HG03354 (cell line): ENCODE measurements at regions not wholly inside any gene's neighbourhood (a gene's known extent, or its start where the extent isn't known, plus 50 kb on each side); places are given as distances from the start of the nearest gene placed in this dataset.
"Not testable (repeated sequence)": the region's sequence is repeated elsewhere in the genome, so short reads cannot be mapped to it uniquely, and the experiment has no call there.

Source experiments
- ATAC-seq: cut with Tn5 transposase; IDR thresholded peaks from one replicate; pipeline ENCODE4 v1.9.1; 2021; ENCODE audit warnings: mild to moderate bottlenecking; ENCODE audit not compliant: unreplicated experiment, poor library complexity, severe bottlenecking

DNA sequence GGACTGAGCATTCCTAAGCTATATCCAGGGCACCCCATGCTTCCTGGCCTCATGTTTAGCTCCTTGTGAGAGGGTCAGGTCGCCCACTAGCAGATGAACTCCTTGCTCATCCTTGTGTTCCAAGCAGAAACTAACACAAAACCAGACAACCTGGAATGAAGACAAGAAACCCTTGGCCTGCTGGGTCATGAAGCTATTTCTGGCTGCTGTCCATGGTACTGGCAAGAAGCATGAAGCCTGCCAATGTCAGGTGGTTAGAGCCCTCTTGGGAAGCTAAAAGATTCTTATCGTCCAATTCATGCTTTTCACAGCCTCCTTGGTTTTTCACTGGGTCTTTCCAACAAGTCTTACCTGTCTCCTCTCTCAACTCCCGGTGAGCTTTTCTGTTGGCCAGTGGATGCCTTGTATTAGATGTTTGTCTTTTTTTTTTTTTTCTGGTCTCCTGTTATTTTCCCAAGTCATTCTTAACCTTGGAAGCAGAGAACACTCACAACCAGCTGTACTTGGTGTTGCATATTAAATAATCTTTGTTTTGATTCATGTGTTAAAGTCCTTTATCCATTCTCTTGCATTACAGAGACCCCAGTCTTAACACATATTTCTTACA lies 180.3 kb downstream of the ANKRD60 start:
- no peak for ATAC-seq

DNA sequence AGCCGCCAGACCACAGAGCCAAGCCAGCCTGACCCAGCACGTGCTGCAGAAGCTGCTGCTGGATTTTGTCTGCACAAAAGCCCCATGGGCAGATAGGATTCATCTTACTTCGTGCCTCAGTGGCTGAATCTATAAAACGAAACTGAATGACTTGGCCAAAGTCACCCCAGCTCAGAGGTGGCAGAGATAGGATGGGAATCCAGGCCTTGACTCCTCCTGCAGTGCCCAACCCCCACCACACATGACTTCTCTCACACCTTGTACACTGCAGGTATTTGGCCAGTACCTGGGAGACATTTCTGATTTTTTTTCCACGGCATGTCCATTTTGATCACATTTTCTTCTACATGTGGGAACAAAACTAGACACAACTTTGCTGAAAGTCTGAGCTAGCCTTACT lies 182.1 kb downstream of the ANKRD60 start:
- ATAC-seq = no peak

DNA sequence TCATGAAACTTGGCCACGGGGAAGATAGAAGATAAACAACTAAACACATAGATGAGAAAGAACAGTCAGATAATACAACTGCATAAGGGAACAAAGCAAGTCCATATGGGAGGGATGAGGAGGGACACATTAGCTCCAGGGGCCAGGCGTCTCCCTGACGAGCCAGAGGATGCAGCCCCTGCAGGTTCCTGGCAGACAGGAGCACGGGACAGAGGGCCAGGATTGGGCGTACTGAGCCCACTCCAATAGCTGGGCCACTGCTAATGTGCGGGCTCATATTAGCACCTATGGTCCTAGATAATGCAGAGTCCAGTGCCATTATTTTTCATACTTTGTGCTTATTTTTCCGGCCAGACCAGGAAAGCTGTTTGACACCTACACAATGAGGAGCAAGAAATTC lies 182.9 kb downstream of the ANKRD60 start:
- no peak for ATAC-seq

DNA sequence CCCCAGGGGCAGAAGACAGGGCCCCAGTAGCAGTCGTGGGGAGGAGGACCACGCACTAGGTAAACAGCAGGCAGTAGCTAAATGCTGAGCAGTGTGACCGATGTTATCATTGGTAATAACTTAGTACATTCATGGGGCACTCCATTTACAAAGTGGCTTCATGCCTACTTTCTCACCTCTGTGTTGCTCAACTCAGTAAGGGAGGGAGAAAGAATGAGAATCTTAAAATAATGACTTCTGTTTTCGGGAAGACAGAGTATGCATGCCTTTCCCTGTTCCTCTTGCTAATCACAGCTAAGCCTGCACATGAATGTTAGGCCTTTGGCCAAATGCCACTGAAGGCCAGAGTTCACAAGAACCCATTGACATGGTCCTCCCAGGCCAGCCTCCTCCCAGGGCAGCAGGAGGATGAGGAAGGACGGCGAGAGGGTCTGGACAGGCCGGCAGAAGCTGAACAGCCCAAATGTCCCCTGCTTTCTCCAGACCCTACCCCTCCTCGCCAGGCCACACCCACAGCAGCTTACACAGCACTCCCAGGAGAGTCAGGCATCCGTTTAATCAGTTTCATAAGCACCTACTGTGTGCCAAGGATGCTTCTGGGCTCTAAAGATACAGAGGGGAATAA lies 183.4 kb downstream of the ANKRD60 start:
- no peak for ATAC-seq

DNA sequence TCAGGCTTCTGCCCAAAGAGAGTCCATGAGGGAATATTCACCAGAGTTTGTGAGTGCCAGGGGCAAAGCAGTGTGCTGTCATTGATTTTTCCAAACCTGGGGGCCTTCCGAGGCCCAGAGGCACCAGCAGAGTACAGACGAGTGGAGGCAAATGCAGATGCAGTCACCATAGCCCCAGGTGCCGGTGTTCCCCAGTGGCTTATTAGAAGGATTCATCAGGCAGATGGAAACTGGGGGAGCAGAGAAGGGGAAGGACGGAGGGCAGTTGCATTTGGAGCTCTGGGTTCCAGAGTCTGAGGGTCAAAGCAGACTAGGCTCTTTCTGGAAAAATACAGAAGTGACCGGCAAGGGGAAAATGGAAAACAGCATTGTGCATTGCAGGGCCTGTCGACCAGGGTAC lies 184.2 kb downstream of the ANKRD60 start:
- no peak for ATAC-seq

DNA sequence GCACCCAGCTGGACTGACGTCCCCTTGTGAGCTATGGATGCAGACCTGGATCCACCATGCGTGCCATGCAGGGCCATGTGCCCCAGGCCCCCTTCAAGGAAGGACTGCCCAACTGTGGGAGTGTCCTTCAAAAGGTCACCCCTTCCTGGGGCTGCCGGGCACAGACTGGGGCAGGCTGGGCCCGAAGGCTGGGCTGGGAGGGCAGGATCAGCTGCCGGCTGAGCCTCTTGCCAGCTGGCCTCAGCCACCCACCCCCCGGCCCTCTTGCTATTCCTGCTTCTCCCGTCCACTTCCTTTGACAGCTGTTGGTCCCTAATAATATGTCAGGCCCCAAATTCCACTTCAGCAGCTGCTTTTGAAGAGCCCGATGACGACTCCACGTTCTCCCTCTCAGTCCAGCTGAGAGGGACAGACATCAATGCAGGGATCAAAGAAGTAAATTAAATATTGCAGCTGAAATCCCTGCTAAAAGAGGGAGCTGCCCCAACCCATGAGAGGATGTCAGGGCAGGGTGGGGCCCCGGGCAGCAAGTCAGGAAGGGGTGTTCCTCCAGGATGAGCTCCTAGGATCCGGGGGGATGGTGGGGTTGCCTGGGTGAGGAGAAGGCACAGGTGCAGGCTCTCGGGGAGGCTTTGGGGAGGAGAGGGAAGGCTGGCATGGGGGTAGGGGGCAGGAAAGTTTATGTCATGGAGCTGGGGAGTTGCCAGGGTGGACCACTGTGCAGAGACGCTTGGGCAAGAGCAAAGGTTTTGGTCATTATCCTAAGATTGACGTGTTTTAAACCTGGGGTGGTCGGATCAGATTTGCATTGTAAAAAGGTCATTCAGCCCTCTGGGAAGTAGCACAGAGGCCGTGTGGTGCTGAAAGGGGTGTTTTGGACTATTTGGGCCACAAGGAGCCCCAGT lies 185.0 kb downstream of the ANKRD60 start:
- no peak for ATAC-seq

DNA sequence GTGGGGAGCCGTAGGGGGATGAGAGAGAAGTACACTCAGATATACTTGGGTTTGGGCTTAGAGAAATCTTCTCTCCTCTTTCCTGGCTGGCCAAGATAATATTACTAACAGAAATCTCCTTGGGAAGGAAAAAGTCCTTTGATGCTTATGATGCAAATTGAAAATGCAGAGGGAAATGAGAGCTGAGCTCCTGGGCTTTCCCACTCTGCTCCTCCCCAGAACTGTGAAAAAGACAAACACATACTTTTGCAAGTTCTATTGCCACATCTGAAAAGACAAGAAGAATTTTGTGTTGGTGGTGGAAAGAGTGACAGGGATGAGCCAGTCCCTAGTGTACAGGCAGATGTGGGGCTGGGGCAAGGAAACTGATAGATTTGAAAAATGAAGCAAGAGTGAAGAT lies 185.9 kb downstream of the ANKRD60 start:
- ATAC-seq = no peak

DNA sequence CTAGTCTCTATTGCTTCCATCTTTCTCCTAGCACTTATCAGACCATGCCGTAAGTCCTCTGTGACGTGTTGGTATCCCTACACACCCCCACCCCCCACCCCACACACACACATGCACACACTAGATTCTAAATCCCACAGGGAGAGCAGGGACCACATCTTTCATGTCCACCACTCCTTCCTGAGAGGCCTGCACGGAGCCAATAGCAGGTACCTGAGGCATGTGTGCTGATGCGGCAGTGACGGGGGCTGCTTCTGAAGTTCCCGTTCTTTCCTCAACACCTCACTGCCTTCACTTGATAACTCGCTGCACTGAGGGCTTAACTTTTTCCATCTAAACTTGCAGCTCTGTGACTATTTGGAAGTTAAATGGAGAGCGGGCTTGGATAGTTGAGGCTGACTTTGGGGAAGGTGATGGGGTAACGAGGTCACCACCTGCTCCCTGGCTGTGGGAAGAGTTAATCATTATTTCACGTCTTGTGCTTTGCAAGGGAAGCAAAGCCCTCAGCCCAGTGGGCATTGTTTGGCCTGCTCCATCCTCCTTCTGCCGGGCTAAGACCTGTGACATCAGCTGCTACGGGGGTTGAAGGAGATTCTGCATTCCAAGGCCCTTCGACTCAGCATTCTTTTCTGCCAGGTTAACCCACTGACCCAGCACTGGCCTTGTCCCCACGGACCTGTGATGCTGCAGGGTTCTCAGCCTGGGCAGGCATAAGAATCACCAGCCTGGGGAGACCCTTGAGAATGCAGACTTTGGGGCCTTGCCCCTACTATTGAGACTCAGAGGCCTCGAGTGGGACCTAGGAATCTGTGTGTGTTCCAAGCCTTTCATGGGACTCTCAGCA lies 187.8 kb downstream of the ANKRD60 start:
- ATAC-seq = no peak

DNA sequence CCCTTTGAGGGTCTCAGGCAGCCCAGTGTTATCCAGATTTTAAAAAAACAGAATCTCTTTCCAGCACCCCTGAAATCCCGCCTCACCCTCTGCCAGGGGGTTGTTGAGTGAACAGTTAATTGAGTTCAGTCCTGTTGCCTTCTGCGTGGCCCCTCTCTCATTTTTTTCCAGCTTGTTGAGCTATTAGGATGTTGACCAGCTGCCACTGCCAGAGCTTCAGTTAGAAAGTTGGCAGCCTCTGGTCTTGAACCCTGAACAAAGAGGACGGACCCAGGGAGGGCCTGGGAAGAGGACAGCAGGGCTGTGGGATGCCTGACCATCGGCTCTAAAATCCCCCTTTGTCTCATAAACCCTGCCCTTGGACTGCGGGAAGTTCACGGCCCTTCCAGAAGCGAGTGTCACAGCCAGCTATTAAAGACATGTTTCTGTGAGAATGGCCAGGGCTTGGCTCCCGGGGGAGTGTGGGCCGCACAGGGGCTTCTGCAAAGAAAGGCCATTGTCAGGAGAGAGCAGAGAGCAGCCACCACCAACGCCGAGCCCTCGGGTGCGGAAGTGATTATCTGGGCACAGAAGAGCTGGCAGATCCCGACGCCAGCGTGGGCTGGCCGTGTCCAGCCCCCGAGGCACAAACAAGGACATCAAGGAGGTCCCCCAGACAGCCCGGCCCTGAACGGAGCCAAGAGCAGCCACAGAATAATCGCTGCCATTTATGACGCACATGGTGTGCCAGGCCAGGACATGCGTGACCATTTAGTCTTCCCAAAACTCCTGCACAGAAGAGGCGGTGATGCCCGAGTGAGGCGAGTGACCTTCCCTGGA lies 189.0 kb downstream of the ANKRD60 start:
- no peak for ATAC-seq

DNA sequence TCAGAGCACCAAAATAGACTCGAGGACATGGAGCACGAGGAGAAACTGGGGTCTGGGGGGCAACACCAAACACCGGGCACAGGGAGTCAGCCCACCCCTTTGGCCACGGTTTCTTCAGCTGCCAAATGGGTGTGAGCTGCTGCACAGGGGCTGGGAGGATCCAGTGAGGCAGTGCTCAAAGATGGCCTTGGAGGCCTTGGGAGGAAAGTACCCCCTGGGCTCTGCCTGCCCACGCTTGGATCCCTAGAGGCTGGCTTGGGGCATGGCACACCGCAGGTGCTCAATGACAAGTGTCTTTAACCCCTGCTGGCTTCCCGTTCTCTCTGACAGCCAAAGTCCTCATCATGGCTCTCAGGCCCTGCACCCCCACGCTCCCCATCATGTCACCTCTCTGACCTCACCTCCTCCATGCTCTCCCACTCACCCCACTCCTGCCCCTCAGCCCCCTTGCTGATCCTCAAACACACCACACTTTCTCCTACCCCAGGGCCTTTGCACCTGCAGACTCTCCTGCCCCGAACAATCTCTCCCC lies 190.3 kb downstream of the ANKRD60 start:
- ATAC-seq = no peak

DNA sequence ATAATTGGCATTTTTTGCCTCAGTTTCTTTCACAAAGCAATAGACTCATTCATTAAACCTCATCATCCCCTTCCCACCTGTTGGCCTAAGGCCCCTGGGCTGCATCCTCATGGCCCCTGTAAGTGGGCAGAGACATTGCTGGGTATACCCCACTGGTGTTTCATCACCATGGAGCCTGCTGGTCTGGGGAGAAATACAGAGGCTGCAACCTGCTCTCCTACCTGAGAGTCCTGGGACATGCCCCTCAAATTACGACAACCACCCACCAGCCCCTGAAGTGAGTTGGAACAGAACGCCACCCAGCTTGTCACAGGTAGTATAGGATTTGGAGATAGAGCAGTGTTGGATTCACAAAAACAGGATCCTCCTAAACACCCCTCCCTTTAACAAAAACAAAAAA lies 190.8 kb downstream of the ANKRD60 start:
- ATAC-seq = no peak

DNA sequence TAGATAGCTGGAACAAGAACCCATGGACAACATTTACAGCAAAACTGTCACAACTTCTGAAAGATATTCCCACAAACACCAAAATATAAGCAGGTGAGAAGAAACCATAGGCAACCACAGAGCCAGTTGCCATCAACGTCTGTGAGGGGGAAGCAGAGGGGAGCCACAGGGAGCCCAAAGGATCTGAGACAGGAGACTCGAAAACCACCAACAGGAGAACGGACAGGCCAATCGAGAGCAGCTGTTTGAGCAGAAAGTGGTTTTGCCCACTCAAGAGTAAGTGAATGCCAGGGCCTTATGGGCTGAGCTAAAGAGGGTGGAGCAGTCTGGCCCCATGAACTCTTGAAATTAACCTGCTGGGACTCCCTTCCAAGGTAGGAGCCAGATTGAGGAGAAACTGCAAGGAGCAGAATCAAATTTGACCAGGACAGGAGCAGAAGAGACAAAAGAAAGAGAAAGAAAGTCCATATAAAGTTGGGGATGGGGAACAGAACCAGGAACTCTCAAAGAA lies 195.4 kb downstream of the ANKRD60 start:
- no peak for ATAC-seq

DNA sequence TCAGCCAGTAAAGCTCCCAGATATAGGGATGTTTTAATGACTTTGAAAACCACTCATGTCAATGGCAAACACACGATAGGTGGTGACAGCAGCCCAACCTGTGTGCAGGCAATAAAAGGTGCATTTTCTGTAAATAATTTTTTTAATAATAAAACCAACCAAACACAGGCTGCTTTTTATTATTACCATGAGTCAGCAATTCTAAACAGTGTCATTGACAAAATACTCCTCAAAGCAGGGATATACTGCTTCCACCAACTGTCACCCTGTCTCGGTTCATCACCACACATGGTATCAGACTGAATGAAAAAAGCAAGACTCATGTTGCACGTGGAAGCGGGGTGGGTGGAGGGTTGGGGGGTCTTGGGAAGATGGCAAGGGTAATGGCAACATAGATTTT lies 195.9 kb downstream of the ANKRD60 start:
- no peak for ATAC-seq

DNA sequence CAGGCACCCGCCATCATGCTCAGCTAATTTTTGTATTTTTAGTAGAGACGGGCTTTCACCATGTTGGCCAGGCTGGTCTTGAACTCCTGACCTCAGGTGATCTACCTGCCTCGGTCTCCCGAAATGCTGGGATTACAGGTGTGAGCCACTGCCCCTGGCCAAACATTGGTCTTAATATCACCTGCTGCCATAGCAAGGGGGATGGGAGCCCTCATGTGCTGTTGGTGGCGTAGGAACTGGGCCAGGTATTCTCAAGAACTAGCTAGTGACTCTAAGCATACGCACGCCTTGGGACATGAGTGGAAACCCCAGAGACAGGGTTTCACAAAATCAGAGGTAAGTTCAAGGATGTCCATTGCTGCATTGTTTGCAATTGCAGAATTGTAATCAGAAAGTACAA lies 197.1 kb downstream of the ANKRD60 start:
- not testable (repeated sequence) for ATAC-seq

DNA sequence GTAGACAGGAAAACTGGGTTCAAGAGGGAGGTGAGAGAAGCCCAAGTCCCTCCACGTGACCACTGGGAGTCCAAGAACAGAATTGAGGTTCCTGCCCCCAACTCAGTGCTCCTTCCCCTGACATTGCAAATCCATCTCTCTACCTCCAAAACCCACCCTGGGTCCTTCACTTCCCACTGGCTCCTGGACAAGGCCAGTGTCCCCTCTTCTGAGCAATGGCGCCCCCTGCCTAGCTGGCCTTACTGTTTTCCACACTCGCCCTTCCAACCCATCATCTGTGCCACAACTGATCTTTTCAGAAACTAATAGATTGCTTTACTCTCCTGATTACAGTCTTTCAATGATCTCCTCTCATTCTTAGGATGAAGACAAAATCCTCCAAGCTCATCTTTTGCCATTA lies 200.3 kb downstream of the ANKRD60 start:
- ATAC-seq = no peak

DNA sequence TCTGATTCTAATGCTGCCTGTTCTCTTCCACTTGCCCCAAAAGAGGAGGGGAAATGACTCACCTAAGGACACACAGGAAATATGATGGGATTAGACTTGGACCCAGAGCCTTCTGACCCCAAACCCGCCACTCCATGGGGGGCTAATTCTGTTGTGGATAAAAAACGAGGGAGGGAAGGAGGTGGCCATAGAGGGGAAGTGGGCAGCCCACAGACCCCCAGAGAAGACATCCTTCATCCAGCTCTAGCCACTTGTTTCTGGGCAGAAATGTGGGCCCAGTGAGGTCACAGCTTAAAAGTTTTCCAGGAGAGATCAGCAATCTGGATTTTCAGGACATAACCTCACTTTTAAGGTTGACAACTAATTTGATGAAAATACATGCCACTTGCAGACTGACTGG lies 202.1 kb downstream of the ANKRD60 start:
- no peak for ATAC-seq

DNA sequence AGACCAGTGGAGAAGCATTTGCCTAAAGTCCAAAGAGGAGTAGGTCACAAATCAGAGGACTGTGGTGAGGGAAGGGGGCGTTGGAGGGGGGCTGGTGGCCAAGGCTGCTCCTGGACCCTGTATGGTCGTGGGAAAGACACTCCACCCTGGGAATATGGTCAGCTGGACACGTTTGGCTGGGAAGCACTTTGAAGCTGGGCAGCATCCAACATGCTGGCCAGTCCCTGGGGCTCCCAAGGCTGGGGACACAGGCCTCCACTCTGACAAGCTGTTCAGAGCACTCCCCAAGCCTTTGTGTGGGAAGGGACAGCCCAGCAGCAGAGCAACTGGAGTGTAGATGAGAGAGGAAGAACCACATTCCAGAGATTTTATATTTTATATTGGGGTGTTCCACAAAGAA lies 203.2 kb downstream of the ANKRD60 start:
- ATAC-seq = no peak

DNA sequence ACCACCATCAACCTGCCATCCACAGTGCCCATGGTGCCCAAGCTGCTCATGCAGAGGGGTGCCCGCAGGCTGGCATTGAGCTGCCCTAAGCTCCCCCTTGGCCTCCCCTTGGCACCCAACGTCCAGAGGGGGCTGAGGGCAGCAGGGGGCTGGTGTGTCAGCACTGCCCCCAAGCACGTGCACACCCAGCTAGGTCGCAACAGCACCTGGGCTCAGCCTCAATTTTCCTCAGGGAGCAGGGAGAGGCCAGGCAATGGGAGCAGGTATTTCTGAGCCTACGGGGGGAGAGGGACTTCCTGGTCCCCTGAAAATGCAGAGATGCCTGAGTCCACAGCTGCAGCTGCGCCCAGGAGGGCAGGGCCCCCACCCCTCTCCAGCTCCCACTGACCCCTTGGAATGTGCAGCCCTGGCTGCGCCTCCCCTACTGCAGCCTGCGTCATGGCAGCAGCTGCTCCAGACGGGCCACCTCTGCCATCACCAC lies 204.2 kb downstream of the ANKRD60 start:
- ATAC-seq = no peak

DNA sequence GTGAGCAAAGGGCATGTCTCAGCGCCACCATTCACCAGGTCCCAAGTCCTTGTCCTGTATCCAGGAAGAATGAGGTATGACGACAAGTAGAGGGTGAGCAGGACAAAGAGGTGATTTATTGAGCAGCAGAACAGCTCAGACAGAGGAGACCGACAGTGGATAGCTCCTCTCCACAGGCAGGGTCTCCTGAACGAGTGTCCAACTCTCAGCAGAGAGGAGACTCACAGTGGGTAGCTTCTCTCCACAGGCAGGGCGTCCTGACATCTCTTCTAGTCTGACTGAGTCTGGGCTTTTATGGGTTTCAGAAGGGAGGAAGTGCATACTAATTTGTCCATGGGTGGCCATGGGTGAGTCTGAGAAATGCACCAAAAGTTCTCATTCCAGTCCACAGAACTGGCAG lies 204.7 kb downstream of the ANKRD60 start:
- ATAC-seq = no peak
